ENCODE measurements at regions not wholly inside any gene's neighbourhood (a gene's known extent, or its start where the extent isn't known, plus 50 kb on each side); places are given as distances from the start of the nearest gene placed in this dataset.

DNA sequence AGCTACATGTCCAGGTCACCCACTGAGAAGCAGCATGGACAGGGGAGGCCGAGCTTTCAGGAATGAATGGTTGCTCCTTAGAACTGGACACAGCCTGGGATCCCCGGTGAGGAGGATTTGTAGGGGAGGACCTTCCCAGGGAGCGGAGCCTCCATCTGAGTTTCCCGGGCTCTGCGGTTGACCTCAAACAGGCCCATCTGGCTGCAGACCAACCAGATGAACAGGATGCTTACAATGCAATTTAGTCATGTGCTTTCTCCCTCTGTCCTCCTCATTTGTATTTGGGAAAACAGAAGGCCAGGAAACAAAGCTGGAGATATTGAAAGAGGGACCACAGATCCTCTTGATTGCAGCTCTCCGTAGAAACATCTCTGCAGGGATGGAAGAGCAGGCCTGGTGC lies 104.8 kb downstream of the EMX2 start:
- H3K27me3 ChIP-seq (ENCODE audit: insufficient read depth, low read length) = no peaks in the 10 kb centered on the region
- no peak overlapping the region for H3K4me3 ChIP-seq (ENCODE audit: low read depth, low read length, poor library complexity, severe bottlenecking)
- no peaks in the 10 kb centered on the region for H3K79me2 ChIP-seq (ENCODE audit: insufficient read depth, low read length)
- H3K4me2 ChIP-seq (ENCODE audit: low read length) = no peak overlapping the region
- H3K9me2 ChIP-seq (ENCODE audit: low read depth, low read length) = no peaks in the 10 kb centered on the region
- TF ChIP-seq CTCF (IDR thresholded peaks at IDR 0.05; ENCODE audit: low read length) (no peak), EZH2 (IDR thresholded peaks at IDR 0.05; ENCODE audit: borderline replicate concordance, low read length) (no peak)
- no peaks in the 10 kb centered on the region for H3K36me3 ChIP-seq (ENCODE audit: insufficient read depth, low read length)
- no peak overlapping the region for H3K27ac ChIP-seq (ENCODE audit: low read depth, low read length, poor library complexity, severe bottlenecking)
- no peaks in the 10 kb centered on the region for H3K4me1 ChIP-seq (ENCODE audit: insufficient read depth, low read length, severe bottlenecking)
- H2AFZ ChIP-seq (ENCODE audit: low read length) = no peak overlapping the region
- no peak overlapping the region for H3K9ac ChIP-seq (ENCODE audit: low read length)
- no peaks in the 10 kb centered on the region for H4K20me1 ChIP-seq (ENCODE audit: insufficient read depth, low read length)
- H3K9me3 ChIP-seq (ENCODE audit: low read length) = no peaks in the 10 kb centered on the region
- H3F3A ChIP-seq (ENCODE audit: insufficient read depth, low read length) = no peaks in the 10 kb centered on the region

- no peaks in the 10 kb centered on the region for H3K36me3 ChIP-seq (ENCODE audit: insufficient read depth, low read length)
- H3K4me1 ChIP-seq (ENCODE audit: insufficient read depth, low read length, severe bottlenecking) = no peaks in the 10 kb centered on the region
- TF ChIP-seq CTCF (IDR thresholded peaks at IDR 0.05; ENCODE audit: low read length) (no peak), EZH2 (IDR thresholded peaks at IDR 0.05; ENCODE audit: borderline replicate concordance, low read length) (no peak)
- H3K9me2 ChIP-seq (ENCODE audit: low read depth, low read length) = no peaks in the 10 kb centered on the region
- no peak overlapping the region for H3K9ac ChIP-seq (ENCODE audit: low read length)
- no peaks in the 10 kb centered on the region for H3K27me3 ChIP-seq (ENCODE audit: insufficient read depth, low read length)
- H3K79me2 ChIP-seq (ENCODE audit: insufficient read depth, low read length) = no peaks in the 10 kb centered on the region
- H3K4me2 ChIP-seq (ENCODE audit: low read length) = no peak overlapping the region
- no peak overlapping the region for H3K27ac ChIP-seq (ENCODE audit: low read depth, low read length, poor library complexity, severe bottlenecking)
- no peak overlapping the region for H2AFZ ChIP-seq (ENCODE audit: low read length)
- no peaks in the 10 kb centered on the region for H4K20me1 ChIP-seq (ENCODE audit: insufficient read depth, low read length)
- no peaks in the 10 kb centered on the region for H3K9me3 ChIP-seq (ENCODE audit: low read length)
- no peaks in the 10 kb centered on the region for H3F3A ChIP-seq (ENCODE audit: insufficient read depth, low read length)
- no peak overlapping the region for H3K4me3 ChIP-seq (ENCODE audit: low read depth, low read length, poor library complexity, severe bottlenecking)
These were observed 108.6 kb downstream of the EMX2 start for GRCh38 chr10:117651121-117651520.

GRCh38 chr10:117652228-117653169 lies 110.0 kb downstream of the EMX2 start:
- Histone ChIP-seq H3K4me3 (ENCODE audit: low read depth, low read length, poor library complexity, severe bottlenecking) (no peak overlapping the region), H3K9ac (ENCODE audit: low read length) (no peak overlapping the region), H2AFZ (ENCODE audit: low read length) (no peak overlapping the region), H3K79me2 (ENCODE audit: insufficient read depth, low read length) (no peaks in the 10 kb centered on the region), H3F3A (ENCODE audit: insufficient read depth, low read length) (no peaks in the 10 kb centered on the region), H3K36me3 (ENCODE audit: insufficient read depth, low read length) (no peaks in the 10 kb centered on the region), H3K9me3 (ENCODE audit: low read length) (no peaks in the 10 kb centered on the region), H3K4me2 (ENCODE audit: low read length) (no peak overlapping the region), H3K9me2 (ENCODE audit: low read depth, low read length) (no peaks in the 10 kb centered on the region), H3K27me3 (ENCODE audit: insufficient read depth, low read length) (no peaks in the 10 kb centered on the region), H3K27ac (ENCODE audit: low read depth, low read length, poor library complexity, severe bottlenecking) (no peak overlapping the region), H4K20me1 (ENCODE audit: insufficient read depth, low read length) (no peaks in the 10 kb centered on the region), H3K4me1 (ENCODE audit: insufficient read depth, low read length, severe bottlenecking) (no peaks in the 10 kb centered on the region)
- TF ChIP-seq EZH2 (IDR thresholded peaks at IDR 0.05; ENCODE audit: borderline replicate concordance, low read length) = no peak
- no peak for TF ChIP-seq CTCF (IDR thresholded peaks at IDR 0.05; ENCODE audit: low read length)

All from OCI-LY1 (cell line).